Neuronal stem cell (in vitro differentiated cells): ENCODE measurements at regions not wholly inside any gene's neighbourhood (a gene's known extent, or its start where the extent isn't known, plus 50 kb on each side); places are given as distances from the start of the nearest gene placed in this dataset. TPM values are rescaled to one million over a fixed set of nuclear protein-coding genes. Genes with fewer than 3 reads are reported as not detected.
A peak's percentile ranks its signal among the peaks of the same experiment; 100 is the strongest.
"Not testable (repeated sequence)": the region's sequence is repeated elsewhere in the genome, so short reads cannot be mapped to it uniquely, and the experiment has no call there.

Experiments used
- DNase-seq: peaks from one replicate; pipeline ENCODE4 v3.0.0-alpha.2; 2013; ENCODE audit warnings: low spot score
- H2AFZ ChIP-seq: one replicate; pipeline ENCODE4 v1.6.1; 2013; ENCODE audit warnings: mild to moderate bottlenecking, low read length, inconsistent platforms
- H2AK5ac ChIP-seq: 2 replicates; pipeline ENCODE4 v1.6.1; 2013; ENCODE audit warnings: low read depth, mild to moderate bottlenecking, inconsistent platforms, low read length, moderate library complexity, mixed read lengths
- H2BK120ac ChIP-seq: 2 replicates; pipeline ENCODE4 v1.6.1; 2013; ENCODE audit warnings: low read depth, mild to moderate bottlenecking, inconsistent platforms, low read length, moderate library complexity, mixed read lengths
- H2BK12ac ChIP-seq: one replicate; pipeline ENCODE4 v1.6.1; 2013; ENCODE audit warnings: low read length, inconsistent platforms
- H2BK15ac ChIP-seq: 2 replicates; pipeline ENCODE4 v1.6.1; 2013; ENCODE audit warnings: mild to moderate bottlenecking, low read length, inconsistent platforms, mixed read lengths
- H2BK5ac ChIP-seq: one replicate; pipeline ENCODE4 v1.6.1; 2013; ENCODE audit warnings: inconsistent platforms, mild to moderate bottlenecking, low read length, moderate library complexity
- H3K14ac ChIP-seq: one replicate; pipeline ENCODE4 v1.6.1; 2013; ENCODE audit warnings: low read length, inconsistent platforms
- H3K18ac ChIP-seq: 2 replicates; pipeline ENCODE4 v1.6.1; 2013; ENCODE audit warnings: low read length, inconsistent platforms
- H3K23ac ChIP-seq: 2 replicates; pipeline ENCODE4 v1.6.1; 2013; ENCODE audit warnings: low read depth, mild to moderate bottlenecking, mixed read lengths, low read length, inconsistent platforms; ENCODE audit not compliant: poor library complexity
- H3K27ac ChIP-seq: replicated peaks from 3 replicates; pipeline ENCODE4 v1.5.1; 2013; ENCODE audit warnings: low read length, inconsistent platforms
- H3K27me3 ChIP-seq, 3 experiments: 2 replicates each; pipeline ENCODE4 v1.6.1; 2013; ENCODE audit warnings: low read length in 3 of 3, mild to moderate bottlenecking in 2 of 3, inconsistent platforms in 1 of 3, low read depth in 1 of 3, mixed read lengths in 1 of 3, moderate library complexity in 1 of 3; ENCODE audit not compliant: control insufficient read depth in 3 of 3, insufficient read depth in 3 of 3
- H3K36me3 ChIP-seq, 2 donors: replicated peaks in 1 of 2; 2 replicates each; pipeline ENCODE4 v1.6.1; 2013; ENCODE audit warnings: low read length in 2 of 2; ENCODE audit not compliant: control insufficient read depth in 2 of 2, insufficient read depth in 2 of 2
- H3K4ac ChIP-seq: 2 replicates; pipeline ENCODE4 v1.6.1; 2013; ENCODE audit warnings: inconsistent platforms, mild to moderate bottlenecking, low read length, moderate library complexity
- H3K4me1 ChIP-seq, 2 donors: 1 replicate in 1 of 2; 2 replicates in 1 of 2; pipeline ENCODE4 v1.6.1; 2013; ENCODE audit warnings: low read length in 2 of 2, low read depth in 1 of 2; ENCODE audit not compliant: control insufficient read depth in 2 of 2, insufficient read depth in 1 of 2
- H3K4me2 ChIP-seq: one replicate; pipeline ENCODE4 v1.6.1; 2013; ENCODE audit warnings: mild to moderate bottlenecking, low read length, inconsistent platforms; ENCODE audit not compliant: insufficient read depth, poor library complexity, severe bottlenecking
- H3K4me3 ChIP-seq, 2 donors: 2 replicates each; pipeline ENCODE4 v1.5.1; 2013; ENCODE audit warnings: low read length in 2 of 2, mild to moderate bottlenecking in 2 of 2, inconsistent platforms in 1 of 2, moderate library complexity in 1 of 2
- H3K79me1 ChIP-seq: one replicate; pipeline ENCODE4 v1.6.1; 2013; ENCODE audit warnings: low read depth, mild to moderate bottlenecking, inconsistent platforms, low read length, moderate library complexity
- H3K9ac ChIP-seq: one replicate; pipeline ENCODE4 v1.6.1; 2013; ENCODE audit warnings: mild to moderate bottlenecking, low read depth, low read length, inconsistent platforms; ENCODE audit not compliant: poor library complexity
- H3K9me3 ChIP-seq, 2 donors: replicated peaks in 1 of 2; 2 replicates each; pipeline versions ENCODE3 to v1.6.1; 2013; ENCODE audit warnings: low read length in 2 of 2, mild to moderate bottlenecking in 2 of 2, inconsistent platforms in 1 of 2, low read depth in 1 of 2, mixed read lengths in 1 of 2, moderate library complexity in 1 of 2; ENCODE audit not compliant: control insufficient read depth in 2 of 2, insufficient read depth in 1 of 2
- H4K8ac ChIP-seq: one replicate; pipeline ENCODE4 v1.6.1; 2013; ENCODE audit warnings: low read depth, mild to moderate bottlenecking, inconsistent platforms, low read length, moderate library complexity
- H4K91ac ChIP-seq: one replicate; pipeline ENCODE4 v1.6.1; 2013; ENCODE audit warnings: low read length, low read depth, mild to moderate bottlenecking, inconsistent platforms; ENCODE audit not compliant: poor library complexity
- WGBS, 2 donors: extraction: QIAGEN DNeasy Blood & Tissue Kit; methylation state at CpG; one replicate each; pipeline ENCODE4 v1.1.7; 2013; ENCODE audit warnings: missing lambda C conversion rate in 2 of 2, mixed read lengths in 1 of 2; ENCODE audit not compliant: insufficient read length in 2 of 2, insufficient replicate concordance in 1 of 2; ENCODE audit errors: extremely low coverage in 2 of 2; 5-methylcytosine and 5-hydroxymethylcytosine counted together
- small RNA-seq: library from polyadenylated mRNA; stranded (forward); fragments of <200 nt; extraction: miRNeasy Mini kit (QIAGEN cat#:217004); gene quantifications from one replicate; pipeline ENCODE3, GENCODE V24; 2013; ENCODE audit not compliant: insufficient read depth

DNA sequence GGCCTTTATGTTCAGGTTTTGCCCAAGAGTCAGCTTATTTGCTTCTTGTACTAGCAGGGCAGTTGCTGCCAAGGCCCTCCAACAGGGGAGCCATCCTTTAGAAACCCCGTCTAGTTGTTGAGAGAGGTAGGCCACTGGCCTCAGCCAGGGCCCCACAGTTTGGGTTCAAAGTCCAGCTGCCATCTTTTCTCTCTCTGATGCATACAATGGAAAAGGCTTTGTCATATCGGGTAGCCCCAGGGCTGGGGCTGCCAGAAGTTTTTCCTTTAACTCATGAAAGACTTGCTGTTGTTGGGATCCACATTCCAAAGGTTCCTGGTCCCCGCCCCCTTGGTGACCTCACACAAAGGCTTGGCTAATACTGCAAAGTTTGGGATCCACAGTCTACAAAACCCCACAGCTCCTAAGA lies 53.7 kb upstream of the ALDH3B2 start:
- not testable (repeated sequence) for H3K4me1 ChIP-seq, H3K9me3 ChIP-seq, DNase-seq, H3K4me2 ChIP-seq, H2BK120ac ChIP-seq, H4K8ac ChIP-seq, H3K14ac ChIP-seq, H3K9ac ChIP-seq, H3K36me3 ChIP-seq, H3K18ac ChIP-seq, H3K23ac ChIP-seq, H2BK5ac ChIP-seq, H3K79me1 ChIP-seq, H4K91ac ChIP-seq, H3K27me3 ChIP-seq, H2BK12ac ChIP-seq, H3K4ac ChIP-seq, H2BK15ac ChIP-seq, H3K4me3 ChIP-seq, H2AK5ac ChIP-seq
- H3K27ac ChIP-seq = peak overlapping the region; percentile 42
- WGBS, 2 donors = no CpG with 5 or more reads among the region's 3 CpGs
- peak overlapping the region; percentile 40 for H2AFZ ChIP-seq

DNA sequence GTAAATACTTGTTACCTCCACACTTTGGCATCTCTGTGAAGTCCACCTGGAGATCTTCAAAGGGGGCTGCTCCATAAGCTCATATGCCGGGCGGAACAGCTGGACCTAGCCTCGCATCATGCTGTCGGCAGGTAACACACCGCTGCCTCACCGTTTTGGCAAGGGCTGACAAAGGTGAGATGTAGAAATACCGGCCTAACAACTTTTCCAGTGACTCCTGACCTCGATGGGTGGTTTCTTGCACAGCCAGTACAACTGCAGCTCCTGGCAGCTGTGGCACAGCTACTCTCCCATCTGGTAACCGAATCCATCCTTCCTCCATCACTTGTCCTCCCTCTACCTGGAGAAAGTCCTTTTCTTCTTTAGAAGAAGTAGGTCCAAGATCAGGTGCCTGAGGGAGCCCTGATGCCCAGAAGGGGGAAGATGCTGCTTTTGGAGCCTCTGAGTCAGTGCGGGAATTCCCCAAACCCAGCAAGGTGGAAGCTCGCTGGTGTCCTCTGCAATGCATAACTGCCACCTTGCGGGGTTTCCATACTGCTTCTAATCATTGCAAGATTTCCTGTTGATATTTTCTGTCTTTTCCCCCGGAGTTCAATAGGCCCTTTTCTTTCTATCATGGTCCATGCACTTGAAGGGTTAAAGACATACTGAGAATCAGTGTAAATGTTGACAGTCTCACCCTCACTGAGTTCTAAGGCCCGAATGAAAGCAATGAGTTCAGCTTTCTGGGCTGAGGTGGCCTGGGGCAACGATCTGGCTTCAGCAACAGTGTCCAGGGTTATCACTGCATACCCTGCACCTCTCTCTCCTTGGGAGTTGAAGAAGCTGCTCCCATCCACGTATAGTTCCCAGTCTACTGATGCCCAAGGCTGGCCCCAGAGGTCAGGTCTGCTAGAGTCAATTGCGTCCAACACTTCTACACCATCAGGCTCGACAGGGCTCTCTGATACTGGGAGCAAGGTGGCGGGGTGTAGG lies 52.9 kb upstream of the ALDH3B2 start:
- H2AK5ac ChIP-seq, DNase-seq, H3K9me3 ChIP-seq, H3K9ac ChIP-seq, H3K14ac ChIP-seq, H3K79me1 ChIP-seq, H2BK120ac ChIP-seq, H3K27me3 ChIP-seq, H4K8ac ChIP-seq, H3K36me3 ChIP-seq, H3K4me2 ChIP-seq, H3K4me3 ChIP-seq, H3K4ac ChIP-seq, H2BK5ac ChIP-seq, H3K23ac ChIP-seq, H3K4me1 ChIP-seq: not testable (repeated sequence)
- Histone ChIP-seq H4K91ac (peak overlapping the region; percentile 53), H2AFZ (peak overlapping the region; percentile 17), H2BK12ac (peak overlapping the region; percentile 73), H2BK15ac (peak overlapping the region; percentile 67), H3K18ac (peak overlapping the region; percentile 89), H3K27ac (peak overlapping the region; percentile 35)
- WGBS, 2 donors = no CpG with 5 or more reads among the region's 19 CpGs

Small RNAs in the stretch of these regions (small RNA-seq; reads per million reads assigned to genes)
- gene AP003385.4 (not detected), gene AP003716.2 (not detected), gene RNU6-46P (not detected)
